HG02870 (cell line): ENCODE measurements at regions not wholly inside any gene's neighbourhood (a gene's known extent, or its start where the extent isn't known, plus 50 kb on each side); places are given as distances from the start of the nearest gene placed in this dataset.

Experiments used
- ATAC-seq: cut with Tn5 transposase; IDR thresholded peaks from one replicate; pipeline ENCODE4 v1.9.1; 2021; ENCODE audit warnings: mild to moderate bottlenecking, moderate library complexity; ENCODE audit not compliant: unreplicated experiment

DNA sequence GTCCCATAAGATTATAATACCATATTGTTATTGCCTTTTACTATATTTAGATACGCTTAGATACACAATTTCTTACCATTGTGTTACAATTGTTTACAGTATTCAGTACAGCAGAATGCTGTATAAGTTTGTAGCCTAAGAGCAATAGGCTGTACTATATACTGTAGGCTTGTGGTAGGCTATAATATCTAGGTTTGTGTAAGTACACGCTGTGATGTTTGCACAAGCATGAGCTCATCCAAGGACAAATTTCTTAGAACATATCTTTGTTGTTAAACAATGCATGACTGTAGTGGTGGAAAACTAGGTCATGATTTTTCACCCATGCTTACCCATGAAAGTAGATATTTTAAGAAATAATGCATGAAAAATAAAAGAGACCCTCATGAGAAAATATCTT, 509.4 kb upstream of the CDH18 start:
- no peak for ATAC-seq

DNA sequence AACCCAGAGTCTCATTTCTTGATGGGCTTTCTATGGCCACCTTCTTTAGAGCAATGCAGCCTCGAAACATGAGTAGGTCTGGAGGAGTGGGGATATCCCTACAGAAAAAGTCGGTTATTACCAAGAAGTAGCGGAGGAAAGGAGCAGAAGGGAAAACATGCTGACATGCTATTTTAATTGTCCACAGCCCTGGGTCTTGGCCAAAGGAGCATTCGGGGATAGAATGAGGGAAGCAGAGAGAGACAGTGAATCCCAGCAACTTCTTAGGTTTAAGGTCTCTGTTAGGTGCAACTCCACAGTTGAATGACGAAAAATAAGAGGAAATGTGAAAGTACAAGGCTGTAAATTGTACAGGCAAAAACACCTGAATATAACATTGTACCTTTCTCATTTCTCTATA, 506.7 kb upstream of the CDH18 start:
- ATAC-seq, result no peak

DNA sequence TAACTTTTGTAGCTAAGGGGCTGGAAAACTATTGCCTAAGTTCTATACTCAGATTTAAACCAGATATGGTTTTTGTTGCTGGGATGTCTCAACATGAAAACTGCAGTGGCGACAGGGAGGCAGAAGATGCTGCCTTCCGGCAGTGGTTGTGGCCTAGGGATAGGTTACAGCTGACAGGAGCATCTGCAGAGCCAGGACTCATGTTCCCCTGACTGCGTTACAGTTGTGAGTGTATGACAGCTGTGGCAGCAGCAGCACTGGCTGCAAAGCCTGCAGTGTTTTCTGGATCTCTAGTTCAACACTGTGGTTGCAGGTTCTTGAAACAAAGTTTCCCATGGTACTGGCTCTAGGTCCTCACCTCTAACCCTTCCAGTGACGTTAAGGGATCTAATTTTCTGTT, 498.8 kb upstream of the CDH18 start:
- no peak for ATAC-seq

DNA sequence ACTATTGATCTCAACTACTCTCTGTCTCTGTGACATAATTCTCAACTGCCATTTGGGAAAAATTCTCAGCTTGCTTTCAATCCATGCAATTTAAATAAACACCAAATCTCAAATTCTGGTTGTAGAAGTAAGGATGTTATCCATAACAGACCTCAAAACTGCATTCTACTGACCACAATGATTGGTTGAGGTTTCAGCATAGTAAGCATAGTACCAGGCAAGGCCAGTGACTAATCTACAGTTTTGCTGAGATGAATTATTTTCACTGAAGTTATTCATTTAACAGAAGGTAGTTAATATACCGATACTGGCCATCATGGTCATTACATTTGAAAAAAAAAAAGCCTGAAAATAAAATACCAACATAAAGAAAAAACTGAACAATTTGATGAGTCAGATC, 488.0 kb upstream of the CDH18 start:
- no peak for ATAC-seq

DNA sequence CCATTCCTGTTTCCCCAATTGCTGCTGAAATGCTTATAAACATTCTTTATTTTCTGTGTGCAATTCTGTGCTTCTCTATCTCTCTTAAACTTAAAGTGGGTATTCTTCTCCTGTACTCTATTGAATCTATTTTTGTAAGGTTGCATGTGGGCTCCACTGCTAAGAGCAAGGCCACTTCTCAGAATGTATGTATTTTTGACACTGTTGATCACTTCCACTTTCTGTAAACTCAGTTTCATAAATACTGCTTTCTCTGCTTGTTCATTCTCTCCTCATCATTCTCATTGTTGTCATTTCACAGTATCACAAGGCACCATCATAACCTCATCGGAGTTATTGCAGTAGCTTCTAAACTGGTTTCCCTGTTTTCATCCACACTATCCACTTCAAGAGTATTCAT, 483.0 kb upstream of the CDH18 start:
- ATAC-seq, result no peak

DNA sequence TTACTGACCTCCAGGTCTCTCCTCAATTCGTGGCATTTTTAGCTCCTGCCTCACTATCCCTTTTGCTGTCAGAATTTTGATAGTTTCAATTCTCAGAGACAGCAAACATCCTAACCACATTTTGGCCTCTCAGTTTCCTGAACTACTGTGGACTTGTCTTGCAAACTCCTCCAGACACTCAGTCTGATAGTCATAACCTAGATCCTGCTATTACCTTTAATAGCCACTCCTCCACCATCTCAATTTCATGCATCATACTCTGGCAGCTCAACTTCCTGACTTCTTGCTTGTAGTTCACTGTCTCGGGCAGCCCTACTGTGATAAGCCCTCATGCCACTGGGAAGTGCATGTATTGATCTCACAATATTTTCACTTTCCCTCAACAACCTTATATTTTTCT, 481.8 kb upstream of the CDH18 start:
- no peak for ATAC-seq

DNA sequence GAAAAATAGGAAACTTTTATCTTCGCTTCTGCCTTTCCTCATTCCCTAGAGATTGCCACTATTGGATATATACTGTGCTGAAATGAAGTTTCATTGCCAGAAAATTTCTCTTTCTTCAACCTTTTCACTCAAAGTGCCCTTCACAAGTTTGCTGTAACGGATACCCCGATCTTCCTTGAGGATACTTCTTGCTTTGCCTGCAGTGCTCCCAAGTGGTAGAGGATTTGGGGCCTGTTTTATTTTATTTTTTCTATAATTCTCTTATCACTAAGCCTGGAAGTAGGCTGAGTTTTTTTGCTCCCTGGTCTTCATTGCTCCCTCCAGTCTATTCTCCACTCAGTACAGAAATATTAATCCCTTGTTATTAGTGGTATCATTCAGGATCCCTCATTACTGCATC, 481.4 kb upstream of the CDH18 start:
- no peak for ATAC-seq

DNA sequence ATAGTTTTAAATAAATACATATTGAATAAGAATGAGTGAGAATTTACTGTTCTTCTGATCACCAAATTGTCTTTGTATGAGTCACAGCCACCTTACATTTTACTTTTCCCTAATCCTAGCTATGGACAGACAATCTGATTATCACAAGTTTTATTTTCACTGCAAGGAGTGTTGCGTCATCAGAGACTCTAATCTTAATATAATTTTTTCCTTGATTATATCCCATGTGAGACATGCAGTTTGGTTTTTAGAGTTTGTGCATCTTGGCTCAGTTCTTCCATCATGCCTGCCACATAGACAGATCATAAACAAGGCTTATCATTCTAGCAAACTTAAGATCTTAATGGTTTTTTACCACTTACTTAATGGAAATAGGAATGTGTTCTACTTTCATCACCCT, 478.5 kb upstream of the CDH18 start:
- ATAC-seq, result no peak

DNA sequence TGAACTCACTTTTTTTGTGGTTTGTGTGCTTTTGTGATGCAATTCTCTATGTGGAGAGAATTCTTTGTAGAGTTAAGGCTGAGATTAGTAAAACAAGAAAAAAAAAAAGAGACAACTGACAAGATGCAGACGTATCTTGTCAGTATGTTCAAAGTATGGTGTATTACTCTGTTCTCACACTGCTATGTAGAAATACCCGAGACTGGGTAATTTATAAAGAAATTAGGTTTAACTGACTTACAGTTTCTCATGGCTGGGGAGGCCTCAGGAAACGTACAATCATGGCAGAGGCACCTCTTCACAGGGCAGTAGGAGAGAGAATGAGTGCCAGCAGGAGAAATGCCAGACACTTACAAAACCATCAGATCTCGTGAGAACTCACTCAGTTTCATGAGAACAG, 475.2 kb upstream of the CDH18 start:
- ATAC-seq, result no peak

DNA sequence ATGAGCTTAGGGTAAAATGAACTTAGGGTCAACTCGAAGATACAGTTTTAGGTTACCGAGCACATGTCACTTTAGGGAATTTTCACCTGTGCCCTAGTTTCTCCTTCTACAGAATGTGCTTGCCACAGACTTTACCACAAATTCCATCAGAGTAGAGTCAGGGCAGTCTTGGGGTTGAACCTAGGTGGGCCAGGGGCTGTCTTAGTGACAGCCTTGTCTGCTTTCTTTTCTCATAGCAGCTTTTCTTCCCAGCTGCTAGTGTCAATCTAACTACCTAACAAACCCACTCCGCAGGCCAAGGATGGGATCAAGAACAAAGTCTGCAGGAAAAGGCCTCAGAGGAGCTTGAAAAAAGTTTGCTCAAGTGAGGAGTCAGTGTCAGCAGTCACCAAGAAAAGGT, 458.1 kb upstream of the CDH18 start:
- no peak for ATAC-seq

DNA sequence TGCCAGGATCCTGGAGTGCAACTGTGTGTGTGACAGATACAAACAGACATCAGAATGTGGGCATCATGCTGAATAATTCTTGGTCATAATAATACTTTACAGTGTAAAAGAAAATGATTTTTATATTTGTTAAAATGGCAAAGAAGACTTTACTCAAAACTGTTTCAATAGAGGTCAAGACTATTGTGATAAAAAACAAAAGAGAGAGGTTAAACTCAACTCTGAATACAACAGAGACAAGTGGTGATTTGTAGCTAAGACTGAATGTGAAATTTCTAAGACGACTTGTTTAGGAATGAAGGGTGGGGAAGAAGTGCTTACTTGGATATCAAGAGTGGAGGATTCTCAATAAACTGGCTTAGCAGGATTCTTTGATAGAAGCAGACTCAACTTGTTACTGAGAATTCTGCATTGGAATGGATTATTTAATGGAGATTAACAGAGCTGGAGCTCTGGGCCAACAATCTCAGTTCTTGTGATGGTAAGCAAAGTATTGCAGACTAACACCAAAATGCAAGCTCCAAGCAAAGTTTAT, 457.4 kb upstream of the CDH18 start:
- no peak for ATAC-seq

DNA sequence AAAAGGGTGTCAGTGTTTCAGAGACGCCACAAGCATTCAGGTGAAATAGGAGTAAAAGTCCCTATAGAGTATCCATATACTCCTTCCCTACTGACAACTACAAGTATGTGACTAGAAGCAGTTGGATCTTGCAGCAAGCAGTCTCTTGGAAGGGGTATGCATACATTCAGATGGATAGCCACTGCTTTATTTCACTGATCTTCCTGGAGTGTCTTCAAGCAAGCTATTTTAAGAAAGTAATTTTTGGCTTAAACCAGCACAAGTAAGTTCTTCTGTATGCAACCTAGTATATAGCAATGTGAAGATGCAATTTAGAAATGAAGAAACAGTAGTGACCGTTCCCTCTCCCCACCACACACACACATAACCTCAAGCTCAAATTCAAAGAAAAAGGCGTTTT, 446.8 kb upstream of the CDH18 start:
- ATAC-seq, result no peak

DNA sequence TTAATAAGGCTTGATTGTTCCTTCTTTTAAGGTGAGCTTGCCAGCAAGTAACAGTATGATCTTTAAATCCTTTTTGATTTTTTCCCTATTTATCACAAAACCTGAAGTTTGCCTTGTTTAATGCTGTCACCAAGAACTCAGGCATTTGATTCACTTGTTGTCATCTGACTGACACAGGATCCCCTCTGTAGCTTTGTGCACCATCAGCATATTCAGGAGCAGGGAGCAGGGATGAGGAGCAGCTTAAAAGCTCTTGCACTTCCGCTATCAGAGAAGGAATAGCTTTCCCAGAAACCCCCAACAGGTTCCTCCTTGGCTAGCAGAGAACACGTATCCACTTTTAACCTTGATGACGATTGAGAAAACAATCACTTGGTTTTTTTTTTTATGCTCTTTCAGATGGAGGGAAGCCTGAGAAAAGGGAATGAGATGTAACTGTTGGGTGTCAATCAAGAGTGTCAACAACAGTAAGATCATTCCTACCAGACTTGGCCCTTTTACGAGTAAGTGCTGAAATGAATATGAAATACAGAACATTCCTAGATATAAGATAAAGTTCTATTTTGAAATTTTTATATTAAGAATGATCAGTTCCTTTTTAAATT, 433.1 kb upstream of the CDH18 start:
- no peak for ATAC-seq
